WTC11 (cell line): ENCODE measurements at regions not wholly inside any gene's neighbourhood (a gene's known extent, or its start where the extent isn't known, plus 50 kb on each side); places are given as distances from the start of the nearest gene placed in this dataset.

Source experiments
- ATAC-seq: fragments of 200-7000 bp; cut with Tn5 transposase; 2 replicates; pipeline ENCODE4 v1.10.0; 2021; ENCODE audit warnings: mild to moderate bottlenecking, moderate library complexity
- CTCF ChIA-PET: fragments of 300-600 bp; sonication (Branson Sonifier 250); formaldehyde crosslinking; loops from one replicate; lab custom pipeline; 2021; ENCODE audit warnings: antibody characterized with exemption; lab: Charles Lee
- POLR2A ChIA-PET: fragments of 350-600 bp; sonication (Branson Sonifier 250); formaldehyde crosslinking; loops from one replicate; lab custom pipeline; 2021; ENCODE audit warnings: antibody characterized with exemption; lab: Charles Lee
- DNase-seq: peaks from one replicate; pipeline ENCODE4 v3.0.0; 2021; ENCODE audit warnings: low spot score
- H3K27ac Mint-ChIP-seq: 2 replicates; pipeline ENCODE4 v1.8.0; 2021; ENCODE audit warnings: mixed read lengths
- H3K27me3 Mint-ChIP-seq: 2 replicates; pipeline ENCODE4 v1.8.0; 2021; ENCODE audit warnings: low read depth, mild to moderate bottlenecking, moderate library complexity, mixed read lengths
- H3K36me3 Mint-ChIP-seq: 2 replicates; pipeline ENCODE4 v1.8.0; 2021; ENCODE audit warnings: mixed read lengths
- H3K4me1 Mint-ChIP-seq: 2 replicates; pipeline ENCODE4 v1.8.0; 2022; ENCODE audit warnings: mixed read lengths
- H3K4me3 Mint-ChIP-seq: 2 replicates; pipeline ENCODE4 v1.8.0; 2021; ENCODE audit warnings: mild to moderate bottlenecking, moderate library complexity, mixed read lengths
- H3K9me3 Mint-ChIP-seq: 2 replicates; pipeline ENCODE4 v1.8.0; 2021; ENCODE audit warnings: mixed read lengths
- CREB1 ChIP-seq: sonication (generic); formaldehyde crosslinking; IDR thresholded peaks from 2 replicates; pipeline ENCODE4 v1.8.0; 2023; ENCODE audit warnings: mild to moderate bottlenecking, missing genetic modification reagents
- CREM ChIP-seq: sonication (generic); formaldehyde crosslinking; IDR thresholded peaks from 2 replicates; pipeline ENCODE4 v1.8.1; 2022; ENCODE audit warnings: mild to moderate bottlenecking, missing genetic modification reagents, moderate library complexity
- E2F5 ChIP-seq: sonication (generic); formaldehyde crosslinking; IDR thresholded peaks from 2 replicates; pipeline ENCODE4 v1.8.1; 2022; ENCODE audit warnings: mild to moderate bottlenecking, moderate library complexity, missing genetic modification reagents
- FOXJ3 ChIP-seq: sonication (generic); formaldehyde crosslinking; IDR thresholded peaks from 2 replicates; pipeline ENCODE4 v1.9.0; 2021; ENCODE audit warnings: missing genetic modification reagents, mild to moderate bottlenecking, borderline replicate concordance
- GTF2I ChIP-seq: fragments of 250-450 bp; sonication (Bioruptor Pico); conservative IDR thresholded peaks from 2 replicates; pipeline ENCODE4 v1.4.0; 2021; ENCODE audit warnings: mild to moderate bottlenecking
- HMGXB4 ChIP-seq: sonication (generic); formaldehyde crosslinking; IDR thresholded peaks from 2 replicates; pipeline ENCODE4 v1.8.1; 2023; ENCODE audit warnings: mild to moderate bottlenecking, moderate library complexity, missing genetic modification reagents
- IRF2 ChIP-seq: sonication (generic); formaldehyde crosslinking; IDR thresholded peaks from 2 replicates; pipeline ENCODE4 v1.8.0; 2022; ENCODE audit warnings: low read depth, missing genetic modification reagents, borderline replicate concordance
- MYBL2 ChIP-seq: sonication (generic); formaldehyde crosslinking; IDR thresholded peaks from 2 replicates; pipeline ENCODE4 v1.8.1; 2023; ENCODE audit warnings: mild to moderate bottlenecking, moderate library complexity, missing genetic modification reagents
- RELA ChIP-seq: sonication (generic); formaldehyde crosslinking; IDR thresholded peaks from 2 replicates; pipeline ENCODE4 v1.8.1; 2022; ENCODE audit warnings: missing genetic modification reagents, mild to moderate bottlenecking, borderline replicate concordance
- SMAD4 ChIP-seq: sonication (generic); formaldehyde crosslinking; IDR thresholded peaks from 2 replicates; pipeline ENCODE4 v1.8.0; 2022; ENCODE audit warnings: mild to moderate bottlenecking, missing genetic modification reagents
- ZNF138 ChIP-seq: sonication (generic); formaldehyde crosslinking; conservative IDR thresholded peaks from 2 replicates; pipeline ENCODE4 v1.8.1; 2022; ENCODE audit warnings: mild to moderate bottlenecking, moderate library complexity, missing genetic modification reagents
- ZNF396 ChIP-seq: fragments of 250-450 bp; sonication (Bioruptor Pico); IDR thresholded peaks from 2 replicates; pipeline ENCODE4 v1.8.0; 2021; ENCODE audit warnings: mild to moderate bottlenecking, moderate library complexity, borderline replicate concordance
- ZSCAN18 ChIP-seq: fragments of 250-450 bp; sonication (Bioruptor Pico); IDR thresholded peaks from 2 replicates; pipeline ENCODE4 v2.1.2; 2022; ENCODE audit warnings: mild to moderate bottlenecking, moderate library complexity
- TF ChIP-seq, protein P1 (sequence below): sonication (generic); formaldehyde crosslinking; IDR thresholded peaks from 2 replicates; pipeline ENCODE4 v1.8.1; 2022; ENCODE audit warnings: mild to moderate bottlenecking, missing genetic modification reagents, moderate library complexity, borderline replicate concordance
- TF ChIP-seq, protein P2 (sequence below): sonication (generic); formaldehyde crosslinking; IDR thresholded peaks from 2 replicates; pipeline ENCODE4 v1.8.0; 2023; ENCODE audit warnings: mild to moderate bottlenecking, missing genetic modification reagents
- TF ChIP-seq, protein P3 (sequence below): sonication (generic); formaldehyde crosslinking; IDR thresholded peaks from 2 replicates; pipeline ENCODE4 v1.8.1; 2022; ENCODE audit warnings: low read depth, missing genetic modification reagents, borderline replicate concordance
- TF ChIP-seq, protein P4 (sequence below): sonication (generic); formaldehyde crosslinking; IDR thresholded peaks from 2 replicates; pipeline ENCODE4 v1.8.1; 2022; ENCODE audit warnings: missing genetic modification reagents, borderline replicate concordance
- TF ChIP-seq, protein P5 (sequence below): sonication (generic); formaldehyde crosslinking; IDR thresholded peaks from 2 replicates; pipeline ENCODE4 v1.8.0; 2022; ENCODE audit warnings: mild to moderate bottlenecking, missing genetic modification reagents

GRCh38 chr5:121795511-121795910 lies 56.2 kb upstream of the FTMT start (continued):
- TF ChIP-seq, protein P1, sequence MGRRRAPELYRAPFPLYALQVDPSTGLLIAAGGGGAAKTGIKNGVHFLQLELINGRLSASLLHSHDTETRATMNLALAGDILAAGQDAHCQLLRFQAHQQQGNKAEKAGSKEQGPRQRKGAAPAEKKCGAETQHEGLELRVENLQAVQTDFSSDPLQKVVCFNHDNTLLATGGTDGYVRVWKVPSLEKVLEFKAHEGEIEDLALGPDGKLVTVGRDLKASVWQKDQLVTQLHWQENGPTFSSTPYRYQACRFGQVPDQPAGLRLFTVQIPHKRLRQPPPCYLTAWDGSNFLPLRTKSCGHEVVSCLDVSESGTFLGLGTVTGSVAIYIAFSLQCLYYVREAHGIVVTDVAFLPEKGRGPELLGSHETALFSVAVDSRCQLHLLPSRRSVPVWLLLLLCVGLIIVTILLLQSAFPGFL (CRISPR knock-in tag) = no peak
- no peak for TF ChIP-seq SMAD4 (CRISPR knock-in tag)
- TF ChIP-seq CREM (CRISPR knock-in tag) = no peak
- TF ChIP-seq, protein P2, sequence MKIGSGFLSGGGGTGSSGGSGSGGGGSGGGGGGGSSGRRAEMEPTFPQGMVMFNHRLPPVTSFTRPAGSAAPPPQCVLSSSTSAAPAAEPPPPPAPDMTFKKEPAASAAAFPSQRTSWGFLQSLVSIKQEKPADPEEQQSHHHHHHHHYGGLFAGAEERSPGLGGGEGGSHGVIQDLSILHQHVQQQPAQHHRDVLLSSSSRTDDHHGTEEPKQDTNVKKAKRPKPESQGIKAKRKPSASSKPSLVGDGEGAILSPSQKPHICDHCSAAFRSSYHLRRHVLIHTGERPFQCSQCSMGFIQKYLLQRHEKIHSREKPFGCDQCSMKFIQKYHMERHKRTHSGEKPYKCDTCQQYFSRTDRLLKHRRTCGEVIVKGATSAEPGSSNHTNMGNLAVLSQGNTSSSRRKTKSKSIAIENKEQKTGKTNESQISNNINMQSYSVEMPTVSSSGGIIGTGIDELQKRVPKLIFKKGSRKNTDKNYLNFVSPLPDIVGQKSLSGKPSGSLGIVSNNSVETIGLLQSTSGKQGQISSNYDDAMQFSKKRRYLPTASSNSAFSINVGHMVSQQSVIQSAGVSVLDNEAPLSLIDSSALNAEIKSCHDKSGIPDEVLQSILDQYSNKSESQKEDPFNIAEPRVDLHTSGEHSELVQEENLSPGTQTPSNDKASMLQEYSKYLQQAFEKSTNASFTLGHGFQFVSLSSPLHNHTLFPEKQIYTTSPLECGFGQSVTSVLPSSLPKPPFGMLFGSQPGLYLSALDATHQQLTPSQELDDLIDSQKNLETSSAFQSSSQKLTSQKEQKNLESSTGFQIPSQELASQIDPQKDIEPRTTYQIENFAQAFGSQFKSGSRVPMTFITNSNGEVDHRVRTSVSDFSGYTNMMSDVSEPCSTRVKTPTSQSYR (CRISPR knock-in tag) = no peak
- TF ChIP-seq CREB1 (CRISPR knock-in tag) = no peak
- no peak for TF ChIP-seq IRF2

- no peak overlapping the region for H3K27ac Mint-ChIP-seq
- H3K36me3 Mint-ChIP-seq = no peaks in the 10 kb centered on the region
- DNase-seq (no peak), ATAC-seq (peak; percentile 35; the same call in 1 of the 2 replicates)
- peaks cover 2% of the 10 kb centered on the region; the same call in 1 of the 2 replicates for H3K4me1 Mint-ChIP-seq
- CTCF ChIA-PET = no interaction called here
- POLR2A ChIA-PET = no interaction called here
- no peak overlapping the region for H3K4me3 Mint-ChIP-seq
- no peaks in the 10 kb centered on the region for H3K9me3 Mint-ChIP-seq
- H3K27me3 Mint-ChIP-seq = no peaks in the 10 kb centered on the region
- TF ChIP-seq ZSCAN18 (CRISPR knock-in tag) = no peak
- no peak for TF ChIP-seq ZNF396 (CRISPR knock-in tag)
- TF ChIP-seq, protein P3, sequence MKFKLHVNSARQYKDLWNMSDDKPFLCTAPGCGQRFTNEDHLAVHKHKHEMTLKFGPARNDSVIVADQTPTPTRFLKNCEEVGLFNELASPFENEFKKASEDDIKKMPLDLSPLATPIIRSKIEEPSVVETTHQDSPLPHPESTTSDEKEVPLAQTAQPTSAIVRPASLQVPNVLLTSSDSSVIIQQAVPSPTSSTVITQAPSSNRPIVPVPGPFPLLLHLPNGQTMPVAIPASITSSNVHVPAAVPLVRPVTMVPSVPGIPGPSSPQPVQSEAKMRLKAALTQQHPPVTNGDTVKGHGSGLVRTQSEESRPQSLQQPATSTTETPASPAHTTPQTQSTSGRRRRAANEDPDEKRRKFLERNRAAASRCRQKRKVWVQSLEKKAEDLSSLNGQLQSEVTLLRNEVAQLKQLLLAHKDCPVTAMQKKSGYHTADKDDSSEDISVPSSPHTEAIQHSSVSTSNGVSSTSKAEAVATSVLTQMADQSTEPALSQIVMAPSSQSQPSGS (CRISPR knock-in tag) = no peak
- TF ChIP-seq FOXJ3 (CRISPR knock-in tag) = no peak
- TF ChIP-seq, protein P4, sequence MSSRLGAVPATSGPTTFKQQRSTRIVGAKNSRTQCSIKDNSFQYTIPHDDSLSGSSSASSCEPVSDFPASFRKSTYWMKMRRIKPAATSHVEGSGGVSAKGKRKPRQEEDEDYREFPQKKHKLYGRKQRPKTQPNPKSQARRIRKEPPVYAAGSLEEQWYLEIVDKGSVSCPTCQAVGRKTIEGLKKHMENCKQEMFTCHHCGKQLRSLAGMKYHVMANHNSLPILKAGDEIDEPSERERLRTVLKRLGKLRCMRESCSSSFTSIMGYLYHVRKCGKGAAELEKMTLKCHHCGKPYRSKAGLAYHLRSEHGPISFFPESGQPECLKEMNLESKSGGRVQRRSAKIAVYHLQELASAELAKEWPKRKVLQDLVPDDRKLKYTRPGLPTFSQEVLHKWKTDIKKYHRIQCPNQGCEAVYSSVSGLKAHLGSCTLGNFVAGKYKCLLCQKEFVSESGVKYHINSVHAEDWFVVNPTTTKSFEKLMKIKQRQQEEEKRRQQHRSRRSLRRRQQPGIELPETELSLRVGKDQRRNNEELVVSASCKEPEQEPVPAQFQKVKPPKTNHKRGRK = no peak
- no peak for TF ChIP-seq RELA
- no peak for TF ChIP-seq ZNF138 (CRISPR knock-in tag)
- no peak for TF ChIP-seq HMGXB4 (CRISPR knock-in tag)
- no peak for TF ChIP-seq GTF2I (CRISPR knock-in tag)
- TF ChIP-seq, protein P5, sequence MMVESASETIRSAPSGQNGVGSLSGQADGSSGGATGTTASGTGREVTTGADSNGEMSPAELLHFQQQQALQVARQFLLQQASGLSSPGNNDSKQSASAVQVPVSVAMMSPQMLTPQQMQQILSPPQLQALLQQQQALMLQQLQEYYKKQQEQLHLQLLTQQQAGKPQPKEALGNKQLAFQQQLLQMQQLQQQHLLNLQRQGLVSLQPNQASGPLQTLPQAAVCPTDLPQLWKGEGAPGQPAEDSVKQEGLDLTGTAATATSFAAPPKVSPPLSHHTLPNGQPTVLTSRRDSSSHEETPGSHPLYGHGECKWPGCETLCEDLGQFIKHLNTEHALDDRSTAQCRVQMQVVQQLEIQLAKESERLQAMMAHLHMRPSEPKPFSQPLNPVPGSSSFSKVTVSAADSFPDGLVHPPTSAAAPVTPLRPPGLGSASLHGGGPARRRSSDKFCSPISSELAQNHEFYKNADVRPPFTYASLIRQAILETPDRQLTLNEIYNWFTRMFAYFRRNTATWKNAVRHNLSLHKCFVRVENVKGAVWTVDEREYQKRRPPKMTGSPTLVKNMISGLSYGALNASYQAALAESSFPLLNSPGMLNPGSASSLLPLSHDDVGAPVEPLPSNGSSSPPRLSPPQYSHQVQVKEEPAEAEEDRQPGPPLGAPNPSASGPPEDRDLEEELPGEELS (CRISPR knock-in tag) = no peak
- TF ChIP-seq E2F5 (CRISPR knock-in tag) = no peak
- TF ChIP-seq MYBL2 = no peak
Measured at GRCh38 chr5:121797681-121798518, 53.8 kb upstream of the FTMT start.
